ENCODE measurements at regions not wholly inside any gene's neighbourhood (a gene's known extent, or its start where the extent isn't known, plus 50 kb on each side); places are given as distances from the start of the nearest gene placed in this dataset.
"Not testable (repeated sequence)": the region's sequence is repeated elsewhere in the genome, so short reads cannot be mapped to it uniquely, and the experiment has no call there.

- DNase-seq (ENCODE audit: low read depth, low spot score): no peak
Observed at GRCh38 chr4:115664285-115664684, 550.9 kb upstream of the NDST4 start.

- no peak for DNase-seq (ENCODE audit: low read depth, low spot score)
Observed at GRCh38 chr4:115660465-115660864, 547.0 kb upstream of the NDST4 start.

- no peak for DNase-seq (ENCODE audit: low read depth, low spot score)
Observed at GRCh38 chr4:115657991-115658650, 544.7 kb upstream of the NDST4 start.

GRCh38 chr4:115655626-115656025 lies 542.2 kb upstream of the NDST4 start:
- no peak for DNase-seq (ENCODE audit: low read depth, low spot score)

GRCh38 chr4:115648786-115649185 lies 535.4 kb upstream of the NDST4 start:
- DNase-seq (ENCODE audit: low read depth, low spot score): no peak

- DNase-seq (ENCODE audit: low read depth, low spot score): no peak
Observed at GRCh38 chr4:115629270-115629669, 515.9 kb upstream of the NDST4 start.

- DNase-seq (ENCODE audit: low read depth, low spot score): no peak
Observed at GRCh38 chr4:115609631-115610030, 496.2 kb upstream of the NDST4 start.

GRCh38 chr4:115607311-115607710 lies 493.9 kb upstream of the NDST4 start:
- no peak for DNase-seq (ENCODE audit: low read depth, low spot score)

- peak; percentile 78 for DNase-seq (ENCODE audit: low read depth, low spot score)
Observed at GRCh38 chr4:115596265-115597001, 483.0 kb upstream of the NDST4 start.

GRCh38 chr4:115580901-115581300 lies 467.5 kb upstream of the NDST4 start:
- DNase-seq (ENCODE audit: low read depth, low spot score): no peak

- no peak for DNase-seq (ENCODE audit: low read depth, low spot score)
Observed at GRCh38 chr4:115575851-115576250, 462.4 kb upstream of the NDST4 start.

- no peak for DNase-seq (ENCODE audit: low read depth, low spot score)
Observed at GRCh38 chr4:115562506-115562905, 449.1 kb upstream of the NDST4 start.

GRCh38 chr4:115548123-115548522 lies 434.7 kb upstream of the NDST4 start:
- no peak for DNase-seq (ENCODE audit: low read depth, low spot score)

GRCh38 chr4:115537387-115537786 lies 424.0 kb upstream of the NDST4 start:
- no peak for DNase-seq (ENCODE audit: low read depth, low spot score)

- DNase-seq (ENCODE audit: low read depth, low spot score): no peak
Observed at GRCh38 chr4:115529126-115529525, 415.7 kb upstream of the NDST4 start.

- not testable (repeated sequence) for DNase-seq (ENCODE audit: low read depth, low spot score)
Observed at GRCh38 chr4:115519476-115519875, 406.1 kb upstream of the NDST4 start.

- no peak for DNase-seq (ENCODE audit: low read depth, low spot score)
Observed at GRCh38 chr4:115515772-115516171, 402.4 kb upstream of the NDST4 start.

- no peak for DNase-seq (ENCODE audit: low read depth, low spot score)
Observed at GRCh38 chr4:115515366-115515765, 401.9 kb upstream of the NDST4 start.

GRCh38 chr4:115514675-115515074 lies 401.3 kb upstream of the NDST4 start:
- no peak for DNase-seq (ENCODE audit: low read depth, low spot score)

- DNase-seq (ENCODE audit: low read depth, low spot score): no peak
Observed at GRCh38 chr4:115505326-115505725, 391.9 kb upstream of the NDST4 start.

- no peak for DNase-seq (ENCODE audit: low read depth, low spot score)
Observed at GRCh38 chr4:115501656-115502055, 388.2 kb upstream of the NDST4 start.

- not testable (repeated sequence) for DNase-seq (ENCODE audit: low read depth, low spot score)
Observed at GRCh38 chr4:115493770-115494169, 380.4 kb upstream of the NDST4 start.

- DNase-seq (ENCODE audit: low read depth, low spot score): no peak
Observed at GRCh38 chr4:115491686-115492085, 378.3 kb upstream of the NDST4 start.

Measured in iPS DF 19.7 (cell line).